ENCODE measurements at regions not wholly inside any gene's neighbourhood (a gene's known extent, or its start where the extent isn't known, plus 50 kb on each side); places are given as distances from the start of the nearest gene placed in this dataset.

DNA sequence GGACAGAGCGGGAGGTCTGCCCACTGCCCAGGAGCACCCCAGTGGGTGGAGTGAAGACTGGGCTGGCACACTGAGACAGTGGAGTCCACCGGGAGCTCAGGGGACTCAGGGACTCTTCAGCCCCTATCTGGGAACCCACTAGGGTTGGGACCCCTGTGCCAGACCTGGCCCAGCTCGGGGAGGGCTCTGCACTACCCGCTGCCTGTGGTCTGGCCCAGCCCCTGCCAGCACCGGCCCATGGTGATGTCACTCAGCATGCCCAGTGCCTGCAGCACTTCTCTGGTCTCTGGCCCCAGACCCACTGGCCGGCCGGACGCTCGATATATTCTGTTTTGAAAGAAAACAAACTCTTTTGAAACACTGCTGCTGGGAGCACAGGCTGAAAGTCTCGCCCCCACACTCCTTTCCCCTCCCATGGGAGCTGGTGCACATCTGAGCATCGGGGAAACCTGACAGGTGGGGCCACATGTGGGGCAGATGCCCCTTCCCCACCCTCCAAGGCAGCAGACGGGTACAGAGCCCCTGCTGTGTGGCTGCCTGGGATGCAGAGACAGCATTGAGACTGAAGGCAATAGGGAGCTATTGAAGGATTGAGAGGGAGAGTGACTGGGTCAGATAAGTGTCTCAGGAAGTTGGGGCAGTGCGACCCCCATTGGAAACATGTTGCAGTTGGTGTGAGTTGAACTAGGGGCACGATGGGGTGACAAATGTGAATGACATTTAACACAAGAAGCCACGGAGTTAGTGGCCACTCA, 62.9 kb downstream of the MYEOV start:
- Histone ChIP-seq H3K9me3 (ENCODE audit: control insufficient read depth in 1 of 2, low read length in 2 of 2) (peaks cover 7 to 8% of the 10 kb centered on the region in 2 donors), H3K27me3 (ENCODE audit: low read depth, low read length) (no peaks in the 10 kb centered on the region), H3K36me3 (ENCODE audit: control insufficient read depth in 1 of 2, insufficient read depth in 2 of 2, low read length in 2 of 2) (no peaks in the 10 kb centered on the region), H3K27ac (ENCODE audit: low read length) (no peak overlapping the region), H3K4me1 (ENCODE audit: control insufficient read depth in 1 of 2, insufficient read depth in 2 of 2, low read length in 2 of 2) (no peaks in the 10 kb centered on the region), H3K4me3 (ENCODE audit: low read depth in 1 of 2, low read length in 2 of 2) (no peak overlapping the region)

DNA sequence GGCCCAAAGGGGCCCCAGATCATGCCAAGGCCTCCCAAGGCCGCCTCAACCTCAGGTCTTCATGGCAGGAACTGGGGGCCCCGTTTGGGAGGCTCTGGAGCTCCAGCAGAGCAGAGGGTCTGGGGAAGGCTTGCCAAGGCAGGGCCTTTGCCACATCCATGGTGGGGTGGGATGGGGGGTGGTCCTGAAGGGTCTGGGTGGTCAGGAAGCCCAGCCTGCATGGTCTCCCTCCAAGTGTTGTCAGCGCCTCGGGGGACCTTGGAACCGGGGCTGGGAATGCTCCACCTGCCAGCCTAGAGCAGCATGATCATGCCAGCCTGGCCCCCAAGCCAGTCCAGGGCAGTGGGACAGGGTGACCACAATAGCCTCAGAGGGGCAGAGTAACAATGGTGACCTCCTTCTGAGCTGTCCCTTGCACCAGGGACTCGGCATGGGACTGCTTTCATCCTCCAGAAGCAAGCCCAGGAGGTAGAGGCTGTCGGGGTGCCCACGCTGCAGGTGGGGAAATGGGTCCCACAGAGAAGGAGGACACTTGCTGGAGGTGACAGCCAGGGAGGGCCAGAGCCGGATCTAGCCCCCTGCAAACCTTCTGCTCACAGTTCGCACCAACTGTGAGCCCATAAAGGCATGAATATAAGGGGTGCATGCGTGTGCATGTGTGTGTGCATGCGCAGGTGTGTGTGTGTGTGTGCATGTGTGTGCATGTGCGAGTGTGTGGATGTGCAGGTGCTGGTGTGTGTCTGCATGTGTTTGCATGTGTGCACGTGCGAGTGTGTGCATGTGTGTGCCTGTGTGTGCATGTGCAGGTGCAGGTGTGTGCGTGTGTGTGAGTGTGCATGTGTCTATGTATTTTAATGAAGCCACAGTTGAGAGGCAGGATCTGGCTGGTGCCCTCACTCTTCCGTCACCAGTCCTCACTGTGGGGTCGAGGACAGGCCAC, 63.8 kb downstream of the MYEOV start:
- H3K27ac ChIP-seq (ENCODE audit: low read length) = no peak overlapping the region
- no peaks in the 10 kb centered on the region for H3K4me1 ChIP-seq (ENCODE audit: control insufficient read depth in 1 of 2, insufficient read depth in 2 of 2, low read length in 2 of 2)
- H3K36me3 ChIP-seq (ENCODE audit: control insufficient read depth in 1 of 2, insufficient read depth in 2 of 2, low read length in 2 of 2) = no peaks in the 10 kb centered on the region
- H3K9me3 ChIP-seq (ENCODE audit: control insufficient read depth in 1 of 2, low read length in 2 of 2) = peaks cover 7 to 8% of the 10 kb centered on the region in 2 donors
- H3K4me3 ChIP-seq (ENCODE audit: low read depth in 1 of 2, low read length in 2 of 2) = no peak overlapping the region
- no peaks in the 10 kb centered on the region for H3K27me3 ChIP-seq (ENCODE audit: low read depth, low read length)

DNA sequence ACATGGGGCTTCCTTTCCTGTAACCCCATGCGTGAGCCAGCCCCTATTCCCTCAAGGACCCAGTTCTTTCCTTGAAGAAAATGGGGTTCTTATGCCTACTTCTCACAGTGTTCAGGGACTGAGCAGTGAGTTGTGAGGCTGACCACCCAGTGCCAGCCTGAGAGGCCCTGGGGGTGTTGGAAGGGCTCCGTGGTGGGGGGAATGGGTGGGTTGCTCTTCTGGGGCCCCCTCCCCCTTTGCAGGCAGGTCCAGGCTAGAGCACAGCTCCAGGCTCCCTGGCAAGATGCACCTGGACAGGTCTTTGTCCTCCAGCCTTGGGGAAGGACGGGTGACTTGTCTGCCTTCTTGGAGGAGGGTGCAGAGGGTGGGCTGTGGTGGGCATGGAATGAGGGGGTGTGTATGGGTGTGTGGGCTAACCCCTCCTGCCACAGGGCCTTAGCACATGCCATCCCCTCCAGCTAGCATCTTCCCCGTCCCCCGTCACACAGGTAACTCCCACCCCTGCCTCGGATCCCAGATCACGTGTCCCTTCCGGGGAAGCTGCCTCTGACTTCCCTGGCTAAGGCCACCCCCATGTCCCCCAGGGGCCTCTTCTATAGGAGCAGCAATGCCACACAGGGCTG, 64.6 kb downstream of the MYEOV start:
- Histone ChIP-seq H3K4me1 (ENCODE audit: control insufficient read depth in 1 of 2, insufficient read depth in 2 of 2, low read length in 2 of 2) (no peaks in the 10 kb centered on the region), H3K27me3 (ENCODE audit: low read depth, low read length) (no peaks in the 10 kb centered on the region), H3K4me3 (ENCODE audit: low read depth in 1 of 2, low read length in 2 of 2) (no peak overlapping the region), H3K27ac (ENCODE audit: low read length) (no peak overlapping the region), H3K9me3 (ENCODE audit: control insufficient read depth in 1 of 2, low read length in 2 of 2) (peaks cover 7 to 8% of the 10 kb centered on the region in 2 donors), H3K36me3 (ENCODE audit: control insufficient read depth in 1 of 2, insufficient read depth in 2 of 2, low read length in 2 of 2) (no peaks in the 10 kb centered on the region)

DNA sequence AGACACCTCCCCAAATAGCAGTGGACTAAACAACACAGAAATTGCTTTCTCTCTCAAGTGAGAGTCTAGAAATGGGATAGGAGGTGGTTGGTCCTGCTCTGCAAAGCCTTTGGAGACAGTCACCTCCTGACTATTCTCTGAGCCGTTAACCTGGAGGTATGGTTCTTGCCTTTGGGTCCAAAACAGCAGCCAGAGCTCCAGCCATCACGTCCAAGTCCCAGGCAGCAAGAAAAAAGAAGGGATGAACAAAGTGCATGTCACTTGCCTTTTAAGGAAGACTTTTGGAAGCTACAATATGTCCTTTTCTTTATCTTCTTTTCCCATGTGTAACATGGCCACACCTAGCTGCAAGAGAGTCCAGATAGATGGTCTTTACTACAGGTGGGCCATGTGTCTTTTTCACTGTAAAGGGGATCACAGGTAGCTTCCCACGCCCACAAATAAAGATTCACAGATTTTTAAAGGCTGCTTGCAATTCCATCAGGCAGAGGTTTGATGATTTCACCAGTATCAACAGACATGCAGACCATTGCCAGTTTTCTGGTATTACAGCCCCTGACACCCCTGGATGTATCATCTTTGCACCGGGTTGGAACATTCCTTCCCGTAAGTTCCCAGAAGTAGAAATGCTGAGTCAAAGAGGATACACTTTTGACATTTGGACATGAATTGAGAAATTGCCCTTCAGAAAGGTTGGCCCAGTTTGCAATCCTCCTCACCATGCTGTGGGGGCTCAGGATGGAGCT, 66.0 kb downstream of the MYEOV start:
- H3K27ac ChIP-seq (ENCODE audit: low read length) = no peak overlapping the region
- no peaks in the 10 kb centered on the region for H3K27me3 ChIP-seq (ENCODE audit: low read depth, low read length)
- peak overlapping the region in 1 of 2 donors; percentile 34 for H3K4me3 ChIP-seq (ENCODE audit: low read depth in 1 of 2, low read length in 2 of 2)
- no peaks in the 10 kb centered on the region for H3K4me1 ChIP-seq (ENCODE audit: control insufficient read depth in 1 of 2, insufficient read depth in 2 of 2, low read length in 2 of 2)
- H3K9me3 ChIP-seq (ENCODE audit: control insufficient read depth in 1 of 2, low read length in 2 of 2) = peaks cover 7 to 8% of the 10 kb centered on the region in 2 donors
- H3K36me3 ChIP-seq (ENCODE audit: control insufficient read depth in 1 of 2, insufficient read depth in 2 of 2, low read length in 2 of 2) = no peaks in the 10 kb centered on the region

DNA sequence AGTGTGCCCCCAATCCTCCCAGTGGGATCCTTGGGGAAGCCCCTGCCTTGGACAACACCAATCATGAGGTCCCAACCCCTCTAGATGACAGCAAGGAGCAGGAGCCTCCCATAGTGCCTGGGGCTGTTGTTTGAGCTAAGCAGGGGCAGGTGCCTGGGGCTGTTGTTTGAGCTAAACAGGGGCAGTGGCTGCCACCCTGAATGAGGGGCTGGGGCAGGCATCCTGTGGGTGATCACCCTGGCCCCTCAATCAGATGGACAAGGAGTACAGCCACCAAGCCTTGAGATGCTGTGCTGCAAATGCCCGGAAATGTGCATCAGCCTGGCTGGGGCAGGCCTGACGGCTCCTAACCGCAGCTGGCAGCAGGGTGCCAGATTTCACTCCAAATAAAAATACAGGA, 66.7 kb downstream of the MYEOV start:
- Histone ChIP-seq H3K36me3 (ENCODE audit: control insufficient read depth in 1 of 2, insufficient read depth in 2 of 2, low read length in 2 of 2) (no peaks in the 10 kb centered on the region), H3K27me3 (ENCODE audit: low read depth, low read length) (no peaks in the 10 kb centered on the region), H3K4me1 (ENCODE audit: control insufficient read depth in 1 of 2, insufficient read depth in 2 of 2, low read length in 2 of 2) (no peaks in the 10 kb centered on the region), H3K4me3 (ENCODE audit: low read depth in 1 of 2, low read length in 2 of 2) (no peak overlapping the region), H3K9me3 (ENCODE audit: control insufficient read depth in 1 of 2, low read length in 2 of 2) (peaks cover 7 to 8% of the 10 kb centered on the region in 2 donors), H3K27ac (ENCODE audit: low read length) (no peak overlapping the region)

DNA sequence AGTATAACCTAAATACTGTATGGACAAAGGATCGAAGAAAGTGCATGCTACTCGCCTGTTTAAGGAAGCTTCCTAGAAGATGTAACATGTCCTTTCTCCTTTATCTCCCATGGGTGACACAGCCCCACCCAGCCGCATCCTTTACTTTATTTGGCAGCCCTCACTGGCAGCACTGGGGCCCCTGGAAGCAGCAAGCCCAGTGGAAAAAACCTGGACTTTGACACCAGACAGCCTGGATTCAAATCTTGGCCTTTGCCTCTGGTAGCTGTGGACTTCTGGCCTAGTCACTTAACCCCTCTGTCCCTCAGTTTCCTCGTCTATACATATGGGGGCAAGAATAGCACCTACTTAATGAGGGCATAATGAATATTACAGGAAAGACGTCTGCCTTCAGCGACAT, 67.1 kb downstream of the MYEOV start:
- Histone ChIP-seq H3K27ac (ENCODE audit: low read length) (no peak overlapping the region), H3K9me3 (ENCODE audit: control insufficient read depth in 1 of 2, low read length in 2 of 2) (peaks cover 7 to 8% of the 10 kb centered on the region in 2 donors), H3K4me3 (ENCODE audit: low read depth in 1 of 2, low read length in 2 of 2) (no peak overlapping the region), H3K36me3 (ENCODE audit: control insufficient read depth in 1 of 2, insufficient read depth in 2 of 2, low read length in 2 of 2) (no peaks in the 10 kb centered on the region), H3K4me1 (ENCODE audit: control insufficient read depth in 1 of 2, insufficient read depth in 2 of 2, low read length in 2 of 2) (no peaks in the 10 kb centered on the region), H3K27me3 (ENCODE audit: low read depth, low read length) (no peaks in the 10 kb centered on the region)

DNA sequence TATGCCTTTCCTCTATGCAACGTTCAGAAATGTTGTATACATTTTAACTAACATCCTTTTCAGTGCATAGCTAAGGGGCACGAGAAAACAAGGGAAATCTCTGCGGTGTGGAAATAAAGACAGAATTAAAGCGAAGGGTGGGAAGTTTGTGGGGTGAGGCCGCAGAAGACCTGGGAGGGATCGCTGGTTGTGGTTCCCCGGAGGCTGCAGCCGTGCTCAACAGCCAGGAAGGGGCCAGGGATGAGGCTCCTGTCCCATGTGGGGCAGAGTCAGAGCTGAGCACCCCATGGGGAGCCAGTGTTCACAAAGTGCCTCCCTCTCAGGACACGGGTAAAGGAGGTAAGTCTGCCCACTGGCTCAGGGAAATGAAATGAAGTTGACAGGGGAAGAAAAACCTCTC, 67.5 kb downstream of the MYEOV start:
- Histone ChIP-seq H3K4me1 (ENCODE audit: control insufficient read depth in 1 of 2, insufficient read depth in 2 of 2, low read length in 2 of 2) (no peaks in the 10 kb centered on the region), H3K4me3 (ENCODE audit: low read depth in 1 of 2, low read length in 2 of 2) (no peak overlapping the region), H3K27ac (ENCODE audit: low read length) (no peak overlapping the region)

DNA sequence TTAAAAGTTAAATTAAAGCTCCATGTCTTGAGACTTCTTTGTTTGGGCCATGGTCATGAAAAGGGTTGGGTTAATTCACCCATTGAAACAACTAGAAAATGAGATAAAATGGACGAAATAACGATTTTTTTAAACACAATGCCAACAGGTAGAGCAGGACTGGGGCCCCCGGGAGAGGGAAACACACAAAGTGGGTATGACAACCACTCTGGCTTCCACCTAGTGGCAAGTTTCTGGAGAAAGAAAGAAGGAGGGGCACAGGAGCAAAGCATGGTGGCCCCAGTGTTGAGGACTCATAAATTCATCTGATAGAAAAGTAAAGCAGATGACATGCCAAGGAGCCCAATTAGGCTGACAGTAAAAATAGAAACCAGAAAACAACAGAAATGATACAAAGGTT, 68.4 kb downstream of the MYEOV start:
- Histone ChIP-seq H3K36me3 (ENCODE audit: control insufficient read depth in 1 of 2, insufficient read depth in 2 of 2, low read length in 2 of 2) (no peaks in the 10 kb centered on the region), H3K4me1 (ENCODE audit: control insufficient read depth in 1 of 2, insufficient read depth in 2 of 2, low read length in 2 of 2) (no peaks in the 10 kb centered on the region), H3K9me3 (ENCODE audit: control insufficient read depth in 1 of 2, low read length in 2 of 2) (peaks cover 7 to 8% of the 10 kb centered on the region in 2 donors), H3K27ac (ENCODE audit: low read length) (no peak overlapping the region), H3K27me3 (ENCODE audit: low read depth, low read length) (no peaks in the 10 kb centered on the region), H3K4me3 (ENCODE audit: low read depth in 1 of 2, low read length in 2 of 2) (no peak overlapping the region)

More for the DNA sequence above, 67.5 kb downstream of the MYEOV start:
- Histone ChIP-seq H3K27me3 (ENCODE audit: low read depth, low read length) (no peaks in the 10 kb centered on the region), H3K9me3 (ENCODE audit: control insufficient read depth in 1 of 2, low read length in 2 of 2) (peaks cover 7 to 8% of the 10 kb centered on the region in 2 donors), H3K36me3 (ENCODE audit: control insufficient read depth in 1 of 2, insufficient read depth in 2 of 2, low read length in 2 of 2) (no peaks in the 10 kb centered on the region)

DNA sequence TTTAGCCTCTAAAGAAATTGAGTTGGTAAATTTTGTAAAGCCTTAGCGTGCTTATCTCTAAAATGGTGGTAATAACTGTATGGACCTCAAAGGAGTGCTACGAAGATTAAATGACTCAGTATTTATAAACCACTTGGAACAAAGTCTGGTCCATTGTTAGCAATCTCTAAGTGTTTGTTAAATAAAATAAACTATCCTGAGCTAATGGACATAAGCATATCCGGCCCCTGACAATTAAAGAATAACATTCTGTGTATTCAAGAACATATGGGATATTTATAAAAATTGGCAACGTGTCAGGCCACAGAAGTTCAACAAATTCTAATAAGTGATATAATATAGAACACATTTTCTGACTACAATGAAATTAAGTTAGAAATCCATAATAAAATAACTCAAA, 71.0 kb downstream of the MYEOV start:
- Histone ChIP-seq H3K4me3 (ENCODE audit: low read depth in 1 of 2, low read length in 2 of 2) (no peak overlapping the region), H3K9me3 (ENCODE audit: control insufficient read depth in 1 of 2, low read length in 2 of 2) (peaks cover 3 to 4% of the 10 kb centered on the region in 2 donors), H3K27ac (ENCODE audit: low read length) (no peak overlapping the region), H3K27me3 (ENCODE audit: low read depth, low read length) (no peaks in the 10 kb centered on the region), H3K4me1 (ENCODE audit: control insufficient read depth in 1 of 2, insufficient read depth in 2 of 2, low read length in 2 of 2) (no peaks in the 10 kb centered on the region), H3K36me3 (ENCODE audit: control insufficient read depth in 1 of 2, insufficient read depth in 2 of 2, low read length in 2 of 2) (no peaks in the 10 kb centered on the region)

DNA sequence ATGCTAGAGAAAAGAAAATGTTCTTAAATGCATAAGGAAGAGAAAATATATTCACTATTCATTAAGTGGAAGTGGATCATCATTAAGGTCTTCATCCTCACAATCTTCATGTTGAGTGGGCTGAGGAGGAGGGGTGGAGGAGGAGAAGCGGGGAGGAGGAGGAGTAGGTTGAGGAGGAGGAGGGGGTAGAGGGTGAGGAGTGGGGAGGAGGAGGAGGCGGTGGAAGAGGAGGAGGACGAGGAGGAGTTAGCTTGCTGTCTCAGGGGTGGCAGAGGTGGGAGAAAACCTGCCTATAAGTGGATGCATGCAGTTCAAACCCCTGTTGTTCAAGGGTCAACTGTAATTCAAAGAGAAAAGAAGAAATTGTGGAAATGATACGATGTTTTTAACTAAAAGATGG, 71.6 kb downstream of the MYEOV start:
- H3K9me3 ChIP-seq (ENCODE audit: control insufficient read depth in 1 of 2, low read length in 2 of 2) = no peaks in the 10 kb centered on the region

DNA sequence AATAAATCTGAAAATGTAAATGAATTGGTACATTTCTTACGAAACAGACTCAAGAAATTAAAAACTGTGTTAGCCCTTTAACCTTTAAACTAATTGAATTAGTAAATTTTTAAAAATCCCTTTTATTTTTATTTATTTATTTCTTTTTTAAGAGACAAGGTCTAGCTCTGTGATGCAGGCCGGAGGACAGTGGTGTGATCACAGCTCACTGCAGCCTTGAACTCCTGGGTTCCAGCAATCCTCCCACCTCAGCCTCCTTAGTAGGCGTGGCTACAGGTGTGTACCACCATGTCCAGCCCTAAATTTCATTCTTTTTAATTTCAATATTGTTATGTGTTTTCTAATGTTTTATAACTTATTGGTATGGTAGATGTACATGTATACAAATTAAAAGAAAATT, 72.6 kb downstream of the MYEOV start:
- Histone ChIP-seq H3K27me3 (ENCODE audit: low read depth, low read length) (no peaks in the 10 kb centered on the region), H3K27ac (ENCODE audit: low read length) (no peak overlapping the region), H3K36me3 (ENCODE audit: control insufficient read depth in 1 of 2, insufficient read depth in 2 of 2, low read length in 2 of 2) (no peaks in the 10 kb centered on the region), H3K9me3 (ENCODE audit: control insufficient read depth in 1 of 2, low read length in 2 of 2) (no peaks in the 10 kb centered on the region), H3K4me1 (ENCODE audit: control insufficient read depth in 1 of 2, insufficient read depth in 2 of 2, low read length in 2 of 2) (no peaks in the 10 kb centered on the region), H3K4me3 (ENCODE audit: low read depth in 1 of 2, low read length in 2 of 2) (no peak overlapping the region)

More for the DNA sequence above, 71.6 kb downstream of the MYEOV start:
- H3K27ac ChIP-seq (ENCODE audit: low read length) = no peak overlapping the region
- H3K27me3 ChIP-seq (ENCODE audit: low read depth, low read length) = no peaks in the 10 kb centered on the region
- H3K4me3 ChIP-seq (ENCODE audit: low read depth in 1 of 2, low read length in 2 of 2) = no peak overlapping the region
- no peaks in the 10 kb centered on the region for H3K4me1 ChIP-seq (ENCODE audit: control insufficient read depth in 1 of 2, insufficient read depth in 2 of 2, low read length in 2 of 2)
- H3K36me3 ChIP-seq (ENCODE audit: control insufficient read depth in 1 of 2, insufficient read depth in 2 of 2, low read length in 2 of 2) = no peaks in the 10 kb centered on the region

Data from muscle layer of duodenum (tissue), 2 donors.